Upper lobe of left lung (tissue), 4 donors: ENCODE measurements at regions not wholly inside any gene's neighbourhood (a gene's known extent, or its start where the extent isn't known, plus 50 kb on each side); places are given as distances from the start of the nearest gene placed in this dataset.

Experiments
- POLR2A ChIP-seq, 4 donors: fragments of 450-650 bp; IDR thresholded peaks; one replicate each; pipeline ENCODE4 v1.5.1; 2016 to 2017; ENCODE audit warnings: antibody characterized with exemption in 4 of 4, mild to moderate bottlenecking in 2 of 4
- POLR2AphosphoS5 ChIP-seq, 2 donors: sonication (generic); formaldehyde crosslinking; IDR thresholded peaks; one replicate each; pipeline ENCODE4 v1.5.1; 2017; ENCODE audit warnings: antibody characterized with exemption in 2 of 2
- TF ChIP-seq, protein P1 (sequence below), 6 experiments: fragments of 450-650 bp in 4 of 6; fragments of 200-600 bp in 2 of 6; sonication (generic) in 2 of 6; IDR thresholded peaks; one replicate each; pipeline ENCODE4 v1.5.1; 2016 to 2019; ENCODE audit warnings: antibody characterized with exemption in 6 of 6

DNA sequence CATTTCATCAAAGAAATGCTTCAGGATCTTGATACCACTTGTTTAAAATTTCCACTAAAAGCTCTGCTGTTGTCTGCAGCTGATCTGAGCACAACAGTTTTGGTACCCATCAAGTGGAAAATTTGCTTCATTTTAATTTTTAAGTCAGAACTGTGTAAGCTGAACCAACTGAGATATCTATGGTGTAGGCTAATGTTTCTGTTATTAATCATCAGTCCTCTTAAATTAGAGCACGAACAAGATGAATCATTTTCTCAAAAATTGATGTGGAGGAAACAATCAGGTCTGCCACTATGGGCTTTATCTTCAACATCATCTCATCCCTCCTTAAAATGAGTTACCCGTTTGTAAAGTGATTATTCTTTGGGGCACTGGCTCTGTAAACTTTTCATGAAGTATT, 221.5 kb upstream of the NBEA start:
- TF ChIP-seq POLR2A (IDR thresholded peaks at IDR 0.05) (no peak), POLR2AphosphoS5 (IDR thresholded peaks at IDR 0.05) (no peak)
- TF ChIP-seq, protein P1, sequence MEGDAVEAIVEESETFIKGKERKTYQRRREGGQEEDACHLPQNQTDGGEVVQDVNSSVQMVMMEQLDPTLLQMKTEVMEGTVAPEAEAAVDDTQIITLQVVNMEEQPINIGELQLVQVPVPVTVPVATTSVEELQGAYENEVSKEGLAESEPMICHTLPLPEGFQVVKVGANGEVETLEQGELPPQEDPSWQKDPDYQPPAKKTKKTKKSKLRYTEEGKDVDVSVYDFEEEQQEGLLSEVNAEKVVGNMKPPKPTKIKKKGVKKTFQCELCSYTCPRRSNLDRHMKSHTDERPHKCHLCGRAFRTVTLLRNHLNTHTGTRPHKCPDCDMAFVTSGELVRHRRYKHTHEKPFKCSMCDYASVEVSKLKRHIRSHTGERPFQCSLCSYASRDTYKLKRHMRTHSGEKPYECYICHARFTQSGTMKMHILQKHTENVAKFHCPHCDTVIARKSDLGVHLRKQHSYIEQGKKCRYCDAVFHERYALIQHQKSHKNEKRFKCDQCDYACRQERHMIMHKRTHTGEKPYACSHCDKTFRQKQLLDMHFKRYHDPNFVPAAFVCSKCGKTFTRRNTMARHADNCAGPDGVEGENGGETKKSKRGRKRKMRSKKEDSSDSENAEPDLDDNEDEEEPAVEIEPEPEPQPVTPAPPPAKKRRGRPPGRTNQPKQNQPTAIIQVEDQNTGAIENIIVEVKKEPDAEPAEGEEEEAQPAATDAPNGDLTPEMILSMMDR (IDR thresholded peaks at IDR 0.05), result no peak
